ENCODE measurements at regions not wholly inside any gene's neighbourhood (a gene's known extent, or its start where the extent isn't known, plus 50 kb on each side); places are given as distances from the start of the nearest gene placed in this dataset.

DNA sequence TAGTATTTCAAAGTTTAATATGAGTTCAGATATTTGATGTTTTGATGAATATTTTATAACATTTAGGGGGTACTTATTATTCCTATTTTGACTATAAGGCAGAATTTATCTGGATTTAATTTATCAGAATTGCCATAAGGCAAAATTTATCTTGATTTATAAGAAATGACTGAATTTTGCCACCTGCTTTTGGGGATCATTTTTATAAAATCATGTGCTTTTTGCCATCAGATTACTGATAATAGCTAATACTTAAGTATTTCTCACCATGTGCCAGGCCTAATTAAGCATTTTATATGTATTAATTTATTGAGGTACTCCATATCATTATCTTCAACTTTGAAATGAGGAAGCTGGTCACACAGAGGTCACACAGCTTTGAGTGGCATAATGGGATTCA lies 423.7 kb downstream of the PRKD1 start:
- Histone ChIP-seq H3K36me3 (ENCODE audit: control insufficient read depth in 2 of 2, insufficient read depth in 1 of 2, low read length in 2 of 2) (no peaks in the 10 kb centered on the region), H3K27ac (ENCODE audit: extremely low read depth, low read depth, low read length) (no peak overlapping the region), H3K4me1 (ENCODE audit: control insufficient read depth, insufficient read depth, low read length) (no peaks in the 10 kb centered on the region), H3K9me3 (ENCODE audit: control insufficient read depth, insufficient read depth, low read depth, low read length) (no peaks in the 10 kb centered on the region), H3K4me3 (ENCODE audit: low read depth, low read length) (no peak overlapping the region)
- ChIA-PET POLR2A (no interaction called here), CTCF (no interaction called here)
- TF ChIP-seq ZNF701 (tag by site-specific recombination; IDR thresholded peaks at IDR 0.05) (no peak), OVOL3 (tag by site-specific recombination; IDR thresholded peaks at IDR 0.05) (no peak), ZFP37 (tag by site-specific recombination; IDR thresholded peaks at IDR 0.05) (no peak), TCF7L2 (IDR thresholded peaks at IDR 0.05; ENCODE audit: borderline replicate concordance, low read depth, low read length) (no peak), ZBTB48 (tag by site-specific recombination; IDR thresholded peaks at IDR 0.05) (no peak), YY1 (tag by site-specific recombination; IDR thresholded peaks at IDR 0.05) (no peak), ZNF350 (tag by site-specific recombination; IDR thresholded peaks at IDR 0.05) (no peak)
- TF ChIP-seq, protein P1, sequence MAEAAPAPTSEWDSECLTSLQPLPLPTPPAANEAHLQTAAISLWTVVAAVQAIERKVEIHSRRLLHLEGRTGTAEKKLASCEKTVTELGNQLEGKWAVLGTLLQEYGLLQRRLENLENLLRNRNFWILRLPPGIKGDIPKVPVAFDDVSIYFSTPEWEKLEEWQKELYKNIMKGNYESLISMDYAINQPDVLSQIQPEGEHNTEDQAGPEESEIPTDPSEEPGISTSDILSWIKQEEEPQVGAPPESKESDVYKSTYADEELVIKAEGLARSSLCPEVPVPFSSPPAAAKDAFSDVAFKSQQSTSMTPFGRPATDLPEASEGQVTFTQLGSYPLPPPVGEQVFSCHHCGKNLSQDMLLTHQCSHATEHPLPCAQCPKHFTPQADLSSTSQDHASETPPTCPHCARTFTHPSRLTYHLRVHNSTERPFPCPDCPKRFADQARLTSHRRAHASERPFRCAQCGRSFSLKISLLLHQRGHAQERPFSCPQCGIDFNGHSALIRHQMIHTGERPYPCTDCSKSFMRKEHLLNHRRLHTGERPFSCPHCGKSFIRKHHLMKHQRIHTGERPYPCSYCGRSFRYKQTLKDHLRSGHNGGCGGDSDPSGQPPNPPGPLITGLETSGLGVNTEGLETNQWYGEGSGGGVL (tag by site-specific recombination; IDR thresholded peaks at IDR 0.05), result no peak
- TF ChIP-seq, protein P2, sequence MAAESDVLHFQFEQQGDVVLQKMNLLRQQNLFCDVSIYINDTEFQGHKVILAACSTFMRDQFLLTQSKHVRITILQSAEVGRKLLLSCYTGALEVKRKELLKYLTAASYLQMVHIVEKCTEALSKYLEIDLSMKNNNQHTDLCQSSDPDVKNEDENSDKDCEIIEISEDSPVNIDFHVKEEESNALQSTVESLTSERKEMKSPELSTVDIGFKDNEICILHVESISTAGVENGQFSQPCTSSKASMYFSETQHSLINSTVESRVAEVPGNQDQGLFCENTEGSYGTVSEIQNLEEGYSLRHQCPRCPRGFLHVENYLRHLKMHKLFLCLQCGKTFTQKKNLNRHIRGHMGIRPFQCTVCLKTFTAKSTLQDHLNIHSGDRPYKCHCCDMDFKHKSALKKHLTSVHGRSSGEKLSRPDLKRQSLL (tag by site-specific recombination; IDR thresholded peaks at IDR 0.05), result no peak
- TF ChIP-seq, protein P3, sequence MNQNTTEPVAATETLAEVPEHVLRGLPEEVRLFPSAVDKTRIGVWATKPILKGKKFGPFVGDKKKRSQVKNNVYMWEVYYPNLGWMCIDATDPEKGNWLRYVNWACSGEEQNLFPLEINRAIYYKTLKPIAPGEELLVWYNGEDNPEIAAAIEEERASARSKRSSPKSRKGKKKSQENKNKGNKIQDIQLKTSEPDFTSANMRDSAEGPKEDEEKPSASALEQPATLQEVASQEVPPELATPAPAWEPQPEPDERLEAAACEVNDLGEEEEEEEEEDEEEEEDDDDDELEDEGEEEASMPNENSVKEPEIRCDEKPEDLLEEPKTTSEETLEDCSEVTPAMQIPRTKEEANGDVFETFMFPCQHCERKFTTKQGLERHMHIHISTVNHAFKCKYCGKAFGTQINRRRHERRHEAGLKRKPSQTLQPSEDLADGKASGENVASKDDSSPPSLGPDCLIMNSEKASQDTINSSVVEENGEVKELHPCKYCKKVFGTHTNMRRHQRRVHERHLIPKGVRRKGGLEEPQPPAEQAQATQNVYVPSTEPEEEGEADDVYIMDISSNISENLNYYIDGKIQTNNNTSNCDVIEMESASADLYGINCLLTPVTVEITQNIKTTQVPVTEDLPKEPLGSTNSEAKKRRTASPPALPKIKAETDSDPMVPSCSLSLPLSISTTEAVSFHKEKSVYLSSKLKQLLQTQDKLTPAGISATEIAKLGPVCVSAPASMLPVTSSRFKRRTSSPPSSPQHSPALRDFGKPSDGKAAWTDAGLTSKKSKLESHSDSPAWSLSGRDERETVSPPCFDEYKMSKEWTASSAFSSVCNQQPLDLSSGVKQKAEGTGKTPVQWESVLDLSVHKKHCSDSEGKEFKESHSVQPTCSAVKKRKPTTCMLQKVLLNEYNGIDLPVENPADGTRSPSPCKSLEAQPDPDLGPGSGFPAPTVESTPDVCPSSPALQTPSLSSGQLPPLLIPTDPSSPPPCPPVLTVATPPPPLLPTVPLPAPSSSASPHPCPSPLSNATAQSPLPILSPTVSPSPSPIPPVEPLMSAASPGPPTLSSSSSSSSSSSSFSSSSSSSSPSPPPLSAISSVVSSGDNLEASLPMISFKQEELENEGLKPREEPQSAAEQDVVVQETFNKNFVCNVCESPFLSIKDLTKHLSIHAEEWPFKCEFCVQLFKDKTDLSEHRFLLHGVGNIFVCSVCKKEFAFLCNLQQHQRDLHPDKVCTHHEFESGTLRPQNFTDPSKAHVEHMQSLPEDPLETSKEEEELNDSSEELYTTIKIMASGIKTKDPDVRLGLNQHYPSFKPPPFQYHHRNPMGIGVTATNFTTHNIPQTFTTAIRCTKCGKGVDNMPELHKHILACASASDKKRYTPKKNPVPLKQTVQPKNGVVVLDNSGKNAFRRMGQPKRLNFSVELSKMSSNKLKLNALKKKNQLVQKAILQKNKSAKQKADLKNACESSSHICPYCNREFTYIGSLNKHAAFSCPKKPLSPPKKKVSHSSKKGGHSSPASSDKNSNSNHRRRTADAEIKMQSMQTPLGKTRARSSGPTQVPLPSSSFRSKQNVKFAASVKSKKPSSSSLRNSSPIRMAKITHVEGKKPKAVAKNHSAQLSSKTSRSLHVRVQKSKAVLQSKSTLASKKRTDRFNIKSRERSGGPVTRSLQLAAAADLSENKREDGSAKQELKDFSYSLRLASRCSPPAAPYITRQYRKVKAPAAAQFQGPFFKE (tag by site-specific recombination; IDR thresholded peaks at IDR 0.05; ENCODE audit: borderline replicate concordance), result no peak

DNA sequence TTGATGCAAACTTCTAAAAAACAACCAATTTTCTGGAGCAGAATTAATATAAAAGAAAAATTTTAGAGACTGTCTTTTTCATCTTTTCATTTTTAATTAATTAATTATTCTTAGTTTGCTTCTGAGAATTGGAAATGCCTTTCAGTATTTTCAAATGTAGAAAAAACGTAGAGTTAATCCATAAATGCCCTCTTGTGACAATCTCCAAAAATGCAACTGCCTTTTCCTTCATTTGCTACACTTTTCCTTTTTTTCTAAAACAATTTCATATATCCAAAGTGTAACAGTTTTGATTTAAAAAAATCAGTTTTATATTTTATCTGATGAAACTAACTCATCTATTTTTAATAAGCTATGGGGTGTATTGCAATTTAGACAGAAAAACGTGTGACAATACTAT lies 409.3 kb downstream of the PRKD1 start:
- no peak for TF ChIP-seq ZNF548 (tag by site-specific recombination; IDR thresholded peaks at IDR 0.05)
- TF ChIP-seq, protein P4, sequence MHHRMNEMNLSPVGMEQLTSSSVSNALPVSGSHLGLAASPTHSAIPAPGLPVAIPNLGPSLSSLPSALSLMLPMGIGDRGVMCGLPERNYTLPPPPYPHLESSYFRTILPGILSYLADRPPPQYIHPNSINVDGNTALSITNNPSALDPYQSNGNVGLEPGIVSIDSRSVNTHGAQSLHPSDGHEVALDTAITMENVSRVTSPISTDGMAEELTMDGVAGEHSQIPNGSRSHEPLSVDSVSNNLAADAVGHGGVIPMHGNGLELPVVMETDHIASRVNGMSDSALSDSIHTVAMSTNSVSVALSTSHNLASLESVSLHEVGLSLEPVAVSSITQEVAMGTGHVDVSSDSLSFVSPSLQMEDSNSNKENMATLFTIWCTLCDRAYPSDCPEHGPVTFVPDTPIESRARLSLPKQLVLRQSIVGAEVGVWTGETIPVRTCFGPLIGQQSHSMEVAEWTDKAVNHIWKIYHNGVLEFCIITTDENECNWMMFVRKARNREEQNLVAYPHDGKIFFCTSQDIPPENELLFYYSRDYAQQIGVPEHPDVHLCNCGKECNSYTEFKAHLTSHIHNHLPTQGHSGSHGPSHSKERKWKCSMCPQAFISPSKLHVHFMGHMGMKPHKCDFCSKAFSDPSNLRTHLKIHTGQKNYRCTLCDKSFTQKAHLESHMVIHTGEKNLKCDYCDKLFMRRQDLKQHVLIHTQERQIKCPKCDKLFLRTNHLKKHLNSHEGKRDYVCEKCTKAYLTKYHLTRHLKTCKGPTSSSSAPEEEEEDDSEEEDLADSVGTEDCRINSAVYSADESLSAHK (tag by site-specific recombination; IDR thresholded peaks at IDR 0.05), result no peak
- no peaks in the 10 kb centered on the region for H3K36me3 ChIP-seq (ENCODE audit: control insufficient read depth in 2 of 2, insufficient read depth in 1 of 2, low read length in 2 of 2)
- POLR2A ChIA-PET, result no interaction called here
- CTCF ChIA-PET, result interaction anchor here (0.5 to 1.6 kb wide), 6 partner anchors 11 to 761 kb away, joined by 3 to 6 read pairs (median 4); no protein-coding TSS in a partner anchor
- H3K9me3 ChIP-seq (ENCODE audit: control insufficient read depth, insufficient read depth, low read depth, low read length), result no peaks in the 10 kb centered on the region
- no peaks in the 10 kb centered on the region for H3K4me1 ChIP-seq (ENCODE audit: control insufficient read depth, insufficient read depth, low read length)
- H3K4me3 ChIP-seq (ENCODE audit: low read depth, low read length), result no peak overlapping the region
- no peak overlapping the region for H3K27ac ChIP-seq (ENCODE audit: extremely low read depth, low read depth, low read length)
